ENCODE measurements at regions not wholly inside any gene's neighbourhood (a gene's known extent, or its start where the extent isn't known, plus 50 kb on each side); places are given as distances from the start of the nearest gene placed in this dataset.

DNA sequence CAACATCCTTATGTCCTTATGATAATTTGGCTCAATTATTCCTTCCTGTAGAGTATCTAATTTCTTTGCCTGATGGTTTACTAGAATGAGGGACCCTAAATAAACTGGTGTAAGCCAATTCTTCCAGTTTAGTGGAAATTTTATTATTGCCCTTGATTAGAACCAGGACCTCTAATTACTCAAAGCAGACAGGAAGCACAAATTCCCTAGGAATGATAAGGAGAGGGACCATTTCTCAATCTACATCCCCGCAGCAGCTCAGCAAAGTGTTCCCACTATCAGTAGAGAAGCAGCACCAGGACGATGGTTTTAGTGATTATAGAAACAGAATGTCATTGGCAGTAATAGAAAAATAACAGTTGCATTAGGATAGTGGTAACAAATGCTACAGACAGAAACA is 97.1 kb downstream of the PLPPR4 start:
- no peak for TF ChIP-seq CTCF (IDR thresholded peaks at IDR 0.05; ENCODE audit: low read depth, low read length)
- TF ChIP-seq POLR2A (IDR thresholded peaks at IDR 0.05; ENCODE audit: extremely low read depth, insufficient read length), result no peak
